K562 (cell line): ENCODE measurements at regions not wholly inside any gene's neighbourhood (a gene's known extent, or its start where the extent isn't known, plus 50 kb on each side); places are given as distances from the start of the nearest gene placed in this dataset.

ENCODE experiments used
- E2F8 ChIP-seq: fragments of 450-650 bp; IDR thresholded peaks from 2 replicates; pipeline ENCODE4 v1.7.1; 2018; ENCODE audit warnings: mild to moderate bottlenecking, low read depth; ENCODE audit not compliant: partially characterized antibody
- MCM7 ChIP-seq, 2 experiments: fragments of 450-650 bp; IDR thresholded peaks; 2 replicates each; pipeline ENCODE4 v1.6.1; 2016 to 2018
- NR3C1 ChIP-seq: sonication (generic); formaldehyde crosslinking; IDR thresholded peaks from 2 replicates; pipeline ENCODE4 v1.8.1; 2022; ENCODE audit warnings: missing genetic modification reagents
- PHF20 ChIP-seq: fragments of 450-650 bp; IDR thresholded peaks from 2 replicates; pipeline ENCODE4 v1.6.1; 2018; ENCODE audit not compliant: partially characterized antibody
- POLR2A ChIP-seq: fragments of 450-650 bp; conservative IDR thresholded peaks from 2 replicates; pipeline ENCODE4 v1.6.1; 2016
- ZBTB43 ChIP-seq: sonication (generic); formaldehyde crosslinking; IDR thresholded peaks from 2 replicates; pipeline ENCODE4 v1.8.0; 2023; ENCODE audit warnings: mild to moderate bottlenecking, missing genetic modification reagents
- TF ChIP-seq, protein P1 (sequence below), 3 experiments: IDR thresholded peaks in 2 of 3; conservative IDR thresholded peaks in 1 of 3; 2 replicates each; pipeline ENCODE4 v1.5.1; 2011 to 2012; ENCODE audit warnings: low read length in 3 of 3, mild to moderate bottlenecking in 3 of 3, control low read depth in 2 of 3, improper control_type of control experiment in 1 of 3, inconsistent platforms in 1 of 3, low read depth in 1 of 3, mixed read lengths in 1 of 3, moderate library complexity in 1 of 3; ENCODE audit not compliant: insufficient read depth in 2 of 3

GRCh38 chr5:125575171-125575890, 828.9 kb upstream of the ZNF608 start:
- TF ChIP-seq, protein P1, sequence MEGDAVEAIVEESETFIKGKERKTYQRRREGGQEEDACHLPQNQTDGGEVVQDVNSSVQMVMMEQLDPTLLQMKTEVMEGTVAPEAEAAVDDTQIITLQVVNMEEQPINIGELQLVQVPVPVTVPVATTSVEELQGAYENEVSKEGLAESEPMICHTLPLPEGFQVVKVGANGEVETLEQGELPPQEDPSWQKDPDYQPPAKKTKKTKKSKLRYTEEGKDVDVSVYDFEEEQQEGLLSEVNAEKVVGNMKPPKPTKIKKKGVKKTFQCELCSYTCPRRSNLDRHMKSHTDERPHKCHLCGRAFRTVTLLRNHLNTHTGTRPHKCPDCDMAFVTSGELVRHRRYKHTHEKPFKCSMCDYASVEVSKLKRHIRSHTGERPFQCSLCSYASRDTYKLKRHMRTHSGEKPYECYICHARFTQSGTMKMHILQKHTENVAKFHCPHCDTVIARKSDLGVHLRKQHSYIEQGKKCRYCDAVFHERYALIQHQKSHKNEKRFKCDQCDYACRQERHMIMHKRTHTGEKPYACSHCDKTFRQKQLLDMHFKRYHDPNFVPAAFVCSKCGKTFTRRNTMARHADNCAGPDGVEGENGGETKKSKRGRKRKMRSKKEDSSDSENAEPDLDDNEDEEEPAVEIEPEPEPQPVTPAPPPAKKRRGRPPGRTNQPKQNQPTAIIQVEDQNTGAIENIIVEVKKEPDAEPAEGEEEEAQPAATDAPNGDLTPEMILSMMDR (IDR thresholded peaks at IDR 0.05 in 2 of 3, conservative IDR thresholded peaks at IDR 0.05 in 1 of 3; ENCODE audit: insufficient read depth in 2 of 3, low read depth in 1 of 3, low read length in 3 of 3): no peak
- TF ChIP-seq PHF20 (no peak), ZBTB43 (CRISPR knock-in tag) (no peak), MCM7 (IDR thresholded peaks at IDR 0.05) (no peak), NR3C1 (no peak), POLR2A (no peak), E2F8 (no peak)
